Small intestine (tissue), 7 donors: ENCODE measurements at regions not wholly inside any gene's neighbourhood (a gene's known extent, or its start where the extent isn't known, plus 50 kb on each side); places are given as distances from the start of the nearest gene placed in this dataset.

Source experiments
- DNase-seq, 2 donors: peaks; one replicate each; pipeline versions ENCODE4 v3.0.0 to v3.0.0-alpha.2; 2013
- FAIRE-seq: peaks from 2 replicates; lab custom pipeline; 2012; peaks lifted over from hg19 to GRCh38; lab: Jason Lieb, UNC
- H3K27ac ChIP-seq, 3 donors: one replicate each; pipeline ENCODE4 v1.5.1; 2013; ENCODE audit warnings: low read length in 2 of 3, mild to moderate bottlenecking in 2 of 3, control low read depth in 1 of 3, inconsistent platforms in 1 of 3, low read depth in 1 of 3, moderate library complexity in 1 of 3
- H3K27me3 ChIP-seq, 3 donors: one replicate each; pipeline ENCODE4 v1.6.1; 2013; ENCODE audit warnings: low read length in 3 of 3, inconsistent platforms in 1 of 3; ENCODE audit not compliant: control insufficient read depth in 3 of 3, insufficient read depth in 3 of 3
- H3K36me3 ChIP-seq, 3 donors: one replicate each; pipeline ENCODE4 v1.6.1; 2013; ENCODE audit warnings: low read length in 3 of 3, inconsistent platforms in 1 of 3, low read depth in 1 of 3, mild to moderate bottlenecking in 1 of 3, moderate library complexity in 1 of 3; ENCODE audit not compliant: control insufficient read depth in 3 of 3, insufficient read depth in 2 of 3
- H3K4me1 ChIP-seq, 3 donors: one replicate each; pipeline ENCODE4 v1.6.1; 2013; ENCODE audit warnings: low read length in 2 of 3, inconsistent platforms in 1 of 3, low read depth in 1 of 3, mild to moderate bottlenecking in 1 of 3, moderate library complexity in 1 of 3; ENCODE audit not compliant: control insufficient read depth in 3 of 3, insufficient read depth in 2 of 3
- H3K4me3 ChIP-seq, 3 donors: one replicate each; pipeline ENCODE4 v1.5.1; 2013; ENCODE audit warnings: low read length in 3 of 3, control low read depth in 1 of 3, inconsistent platforms in 1 of 3, low read depth in 1 of 3, mild to moderate bottlenecking in 1 of 3, moderate library complexity in 1 of 3
- H3K9me3 ChIP-seq, 2 donors: one replicate each; pipeline ENCODE4 v1.6.1; 2013; ENCODE audit warnings: low read depth in 1 of 2, low read length in 1 of 2; ENCODE audit not compliant: control insufficient read depth in 2 of 2, insufficient read depth in 1 of 2
- WGBS, 3 donors: extraction: QIAGEN DNeasy Blood & Tissue Kit; methylation state at CpG; one replicate each; pipeline ENCODE4 v1.1.7; 2013; 5-methylcytosine and 5-hydroxymethylcytosine counted together
- donor health status: healthy with polysubstance abuse.
- donor health status: control.
- donor health status: control.
- donor health status: Bipolar disorder and iron deficiency.
- donor health status: healthy.

GRCh38 chr1:240706150-240706935 is 94.4 kb upstream of the GREM2 start:
- WGBS, 3 donors: 56 to 66% (median 57%) methylated on average over 7 of the region's 7 CpGs
- H3K27ac ChIP-seq: no peak overlapping the region
- no peak overlapping the region for H3K4me3 ChIP-seq
- H3K36me3 ChIP-seq: no peaks in the 10 kb centered on the region
- no peaks in the 10 kb centered on the region for H3K27me3 ChIP-seq
- H3K9me3 ChIP-seq: no peaks in the 10 kb centered on the region
- H3K4me1 ChIP-seq: no peaks in the 10 kb centered on the region
- DNase-seq (no peak), FAIRE-seq (no peak)

GRCh38 chr1:240705579-240705978 is 93.6 kb upstream of the GREM2 start:
- Histone ChIP-seq H3K4me1 (no peaks in the 10 kb centered on the region), H3K27me3 (no peaks in the 10 kb centered on the region), H3K9me3 (no peaks in the 10 kb centered on the region), H3K4me3 (no peak overlapping the region), H3K36me3 (no peaks in the 10 kb centered on the region), H3K27ac (no peak overlapping the region)
- 62 to 81% (median 72%) methylated on average over 3 of the region's 3 CpGs for WGBS, 3 donors
- no peak for FAIRE-seq
- no peak for DNase-seq

- 60 to 76% (median 71%) methylated on average over 5 of the region's 5 CpGs for WGBS, 3 donors
- Histone ChIP-seq H3K4me3 (no peak overlapping the region), H3K4me1 (no peaks in the 10 kb centered on the region), H3K27me3 (no peaks in the 10 kb centered on the region), H3K27ac (no peak overlapping the region), H3K9me3 (no peaks in the 10 kb centered on the region), H3K36me3 (no peaks in the 10 kb centered on the region)
- FAIRE-seq (no peak), DNase-seq (no peak)
These were observed 89.5 kb upstream of the GREM2 start for GRCh38 chr1:240701412-240701811.

- H3K27ac ChIP-seq: no peak overlapping the region
- no peak for FAIRE-seq
- WGBS, 3 donors: 76 to 91% (median 85%) methylated on average over 4 of the region's 4 CpGs
- no peaks in the 10 kb centered on the region for H3K4me1 ChIP-seq
- H3K36me3 ChIP-seq: no peaks in the 10 kb centered on the region
- no peaks in the 10 kb centered on the region for H3K9me3 ChIP-seq
- H3K27me3 ChIP-seq: peaks cover 0 to 6% (median 2%) of the 10 kb centered on the region in 3 donors
- DNase-seq: no peak
- H3K4me3 ChIP-seq: no peak overlapping the region
These were observed 83.5 kb upstream of the GREM2 start for GRCh38 chr1:240695416-240695815.

- Histone ChIP-seq H3K9me3 (no peaks in the 10 kb centered on the region), H3K4me3 (no peak overlapping the region), H3K36me3 (no peaks in the 10 kb centered on the region), H3K4me1 (no peaks in the 10 kb centered on the region), H3K27ac (no peak overlapping the region), H3K27me3 (peaks cover 0 to 6% (median 2%) of the 10 kb centered on the region in 3 donors)
- DNase-seq (no peak), FAIRE-seq (no peak)
- 59 to 62% (median 61%) methylated on average over 3 of the region's 3 CpGs for WGBS, 3 donors
These were observed 81.9 kb upstream of the GREM2 start for GRCh38 chr1:240693844-240694243.

GRCh38 chr1:240693036-240693435 is 81.1 kb upstream of the GREM2 start:
- no peaks in the 10 kb centered on the region for H3K36me3 ChIP-seq
- no peak for FAIRE-seq

GRCh38 chr1:240691909-240692705 is 80.2 kb upstream of the GREM2 start:
- Histone ChIP-seq H3K27ac (no peak overlapping the region), H3K4me1 (no peaks in the 10 kb centered on the region), H3K4me3 (no peak overlapping the region), H3K36me3 (no peaks in the 10 kb centered on the region), H3K27me3 (peaks cover 0 to 6% (median 2%) of the 10 kb centered on the region in 3 donors), H3K9me3 (no peaks in the 10 kb centered on the region)
- peak in 1 of 2 donors; percentile 30 for DNase-seq
- FAIRE-seq: no peak
- 48 to 61% (median 61%) methylated on average over 12 of the region's 12 CpGs for WGBS, 3 donors

More at GRCh38 chr1:240693036-240693435, 81.1 kb upstream of the GREM2 start:
- no peak overlapping the region for H3K4me3 ChIP-seq
- no peak overlapping the region for H3K27ac ChIP-seq
- peaks cover 0 to 6% (median 2%) of the 10 kb centered on the region in 3 donors for H3K27me3 ChIP-seq
- H3K9me3 ChIP-seq: no peaks in the 10 kb centered on the region
- H3K4me1 ChIP-seq: no peaks in the 10 kb centered on the region
- DNase-seq: no peak

GRCh38 chr1:240691501-240691900 is 79.5 kb upstream of the GREM2 start:
- FAIRE-seq: no peak

More at GRCh38 chr1:240691501-240691900, 79.5 kb upstream of the GREM2 start:
- Histone ChIP-seq H3K27ac (no peak overlapping the region), H3K36me3 (no peaks in the 10 kb centered on the region), H3K4me3 (no peak overlapping the region), H3K27me3 (peaks cover 0 to 6% (median 2%) of the 10 kb centered on the region in 3 donors), H3K9me3 (no peaks in the 10 kb centered on the region), H3K4me1 (no peaks in the 10 kb centered on the region)
- DNase-seq: no peak
- 24 to 47% (median 39%) methylated on average over 5 of the region's 5 CpGs for WGBS, 3 donors
